ENCODE measurements at regions not wholly inside any gene's neighbourhood (a gene's known extent, or its start where the extent isn't known, plus 50 kb on each side); places are given as distances from the start of the nearest gene placed in this dataset.

DNA sequence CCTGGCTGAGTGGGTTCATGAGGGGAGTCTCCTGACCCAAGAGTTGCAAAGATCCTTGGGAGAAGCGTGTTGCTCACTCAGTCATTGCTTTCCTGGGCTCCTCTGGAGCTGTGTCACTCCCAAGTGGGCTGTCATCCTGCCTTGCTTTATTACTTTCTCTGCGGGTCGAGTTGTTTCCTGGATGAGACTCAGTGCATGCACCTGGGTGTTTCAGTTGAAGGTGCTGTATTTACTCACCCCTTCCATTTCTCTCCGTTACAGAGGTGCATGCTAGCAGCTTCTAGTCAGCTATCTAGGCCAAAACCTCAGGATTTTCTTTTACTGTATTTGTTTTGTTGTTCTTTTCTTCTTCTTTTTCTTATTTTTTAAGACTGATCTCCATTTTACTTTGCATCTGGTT is 785.5 kb upstream of the EDIL3 start:
- no peak for ATAC-seq
- Histone ChIP-seq H3K27ac (ENCODE audit: low read length) (no peak overlapping the region), H3K36me3 (ENCODE audit: control insufficient read depth, insufficient read depth, low read length) (no peaks in the 10 kb centered on the region), H3K4me1 (ENCODE audit: control insufficient read depth, insufficient read depth, low read length) (no peaks in the 10 kb centered on the region), H3K9me3 (ENCODE audit: control insufficient read depth, insufficient read depth, low read length) (peaks cover 18% of the 10 kb centered on the region), H3K4me3 (ENCODE audit: low read length) (no peak overlapping the region), H3K27me3 (ENCODE audit: control insufficient read depth, insufficient read depth, low read length) (no peaks in the 10 kb centered on the region)
- no peak overlapping the region for H3K27ac Mint-ChIP-seq
- intact Hi-C loops (cut with micrococcal nuclease): no loop called here
- no peaks in the 10 kb centered on the region for H3K4me1 Mint-ChIP-seq
- H3K36me3 Mint-ChIP-seq: no peaks in the 10 kb centered on the region
- H3K9me3 Mint-ChIP-seq: peaks cover 7 to 10% of the 10 kb centered on the region in 2 donors
- no peaks in the 10 kb centered on the region for H3K27me3 Mint-ChIP-seq (ENCODE audit: low read depth in 2 of 2)
- no peak for DNase-seq
- WGBS (ENCODE audit: insufficient coverage): 74% methylated on average over 4 of the region's 4 CpGs
- TF ChIP-seq, protein P1, sequence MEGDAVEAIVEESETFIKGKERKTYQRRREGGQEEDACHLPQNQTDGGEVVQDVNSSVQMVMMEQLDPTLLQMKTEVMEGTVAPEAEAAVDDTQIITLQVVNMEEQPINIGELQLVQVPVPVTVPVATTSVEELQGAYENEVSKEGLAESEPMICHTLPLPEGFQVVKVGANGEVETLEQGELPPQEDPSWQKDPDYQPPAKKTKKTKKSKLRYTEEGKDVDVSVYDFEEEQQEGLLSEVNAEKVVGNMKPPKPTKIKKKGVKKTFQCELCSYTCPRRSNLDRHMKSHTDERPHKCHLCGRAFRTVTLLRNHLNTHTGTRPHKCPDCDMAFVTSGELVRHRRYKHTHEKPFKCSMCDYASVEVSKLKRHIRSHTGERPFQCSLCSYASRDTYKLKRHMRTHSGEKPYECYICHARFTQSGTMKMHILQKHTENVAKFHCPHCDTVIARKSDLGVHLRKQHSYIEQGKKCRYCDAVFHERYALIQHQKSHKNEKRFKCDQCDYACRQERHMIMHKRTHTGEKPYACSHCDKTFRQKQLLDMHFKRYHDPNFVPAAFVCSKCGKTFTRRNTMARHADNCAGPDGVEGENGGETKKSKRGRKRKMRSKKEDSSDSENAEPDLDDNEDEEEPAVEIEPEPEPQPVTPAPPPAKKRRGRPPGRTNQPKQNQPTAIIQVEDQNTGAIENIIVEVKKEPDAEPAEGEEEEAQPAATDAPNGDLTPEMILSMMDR (IDR thresholded peaks at IDR 0.05): no peak
- H3K4me3 Mint-ChIP-seq: no peak overlapping the region

DNA sequence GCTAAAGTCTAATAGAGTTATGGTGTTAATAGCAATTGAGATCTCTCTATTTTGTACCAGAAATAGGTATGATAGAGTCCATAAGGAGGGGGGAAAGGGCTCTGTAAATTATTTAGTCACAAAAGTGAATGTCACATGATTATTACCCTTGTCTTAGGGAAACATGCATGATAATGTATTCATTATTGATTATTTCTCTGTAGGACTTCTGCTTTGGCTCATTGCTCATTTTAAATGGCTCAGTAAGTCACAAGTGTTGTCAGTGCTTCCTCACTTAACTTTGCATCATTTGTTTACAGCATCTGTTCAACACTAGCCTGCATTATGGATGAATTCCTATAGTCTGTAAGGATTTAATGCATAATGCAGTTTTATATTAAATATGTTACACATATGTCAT is 788.8 kb upstream of the EDIL3 start:
- ATAC-seq: no peak
- intact Hi-C loops (cut with micrococcal nuclease): no loop called here
- Mint-ChIP-seq H3K9me3 (peaks cover 0 to 7% of the 10 kb centered on the region in 2 donors), H3K4me3 (no peak overlapping the region), H3K36me3 (no peaks in the 10 kb centered on the region), H3K27ac (no peak overlapping the region), H3K4me1 (no peaks in the 10 kb centered on the region), H3K27me3 (ENCODE audit: low read depth in 2 of 2) (no peaks in the 10 kb centered on the region)
- Histone ChIP-seq H3K27me3 (ENCODE audit: control insufficient read depth, insufficient read depth, low read length) (no peaks in the 10 kb centered on the region), H3K4me3 (ENCODE audit: low read length) (no peak overlapping the region), H3K9me3 (ENCODE audit: control insufficient read depth, insufficient read depth, low read length) (peaks cover 5% of the 10 kb centered on the region), H3K36me3 (ENCODE audit: control insufficient read depth, insufficient read depth, low read length) (no peaks in the 10 kb centered on the region), H3K4me1 (ENCODE audit: control insufficient read depth, insufficient read depth, low read length) (no peaks in the 10 kb centered on the region), H3K27ac (ENCODE audit: low read length) (no peak overlapping the region)
- no peak for DNase-seq
- TF ChIP-seq, protein P1 (IDR thresholded peaks at IDR 0.05): no peak

DNA sequence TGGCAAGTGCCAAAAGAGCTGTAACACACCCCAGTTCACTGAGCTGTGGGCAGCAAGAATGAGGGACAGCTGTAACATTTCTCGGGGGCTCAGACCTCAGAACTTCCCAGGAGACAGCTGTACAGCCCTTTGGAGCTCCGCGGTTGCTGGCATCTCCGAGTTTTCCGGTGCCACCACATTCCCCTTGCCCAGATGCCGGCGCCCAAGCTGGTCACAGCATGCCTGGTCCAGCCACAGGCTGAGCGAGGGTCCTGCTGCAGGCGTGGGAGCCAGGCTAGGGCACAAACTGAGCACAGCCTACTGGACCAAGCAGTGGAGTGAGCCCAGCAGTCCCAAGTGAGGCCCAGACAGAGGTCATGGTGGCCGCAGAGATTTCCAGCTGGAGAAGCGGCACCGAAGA is 797.7 kb upstream of the EDIL3 start:
- Histone ChIP-seq H3K27me3 (ENCODE audit: control insufficient read depth, insufficient read depth, low read length) (no peaks in the 10 kb centered on the region), H3K27ac (ENCODE audit: low read length) (no peak overlapping the region), H3K4me3 (ENCODE audit: low read length) (no peak overlapping the region), H3K36me3 (ENCODE audit: control insufficient read depth, insufficient read depth, low read length) (no peaks in the 10 kb centered on the region), H3K4me1 (ENCODE audit: control insufficient read depth, insufficient read depth, low read length) (no peaks in the 10 kb centered on the region), H3K9me3 (ENCODE audit: control insufficient read depth, insufficient read depth, low read length) (peaks cover 8% of the 10 kb centered on the region)
- Mint-ChIP-seq H3K27me3 (ENCODE audit: low read depth in 2 of 2) (no peaks in the 10 kb centered on the region), H3K36me3 (no peaks in the 10 kb centered on the region), H3K4me1 (no peaks in the 10 kb centered on the region), H3K9me3 (peaks cover 13% of the 10 kb centered on the region in 2 donors), H3K27ac (no peak overlapping the region), H3K4me3 (no peak overlapping the region)
- DNase-seq (no peak), ATAC-seq (no peak)
- 90% methylated on average over 10 of the region's 12 CpGs for WGBS (ENCODE audit: insufficient coverage)
- intact Hi-C loops (cut with micrococcal nuclease): no loop called here
- TF ChIP-seq, protein P1 (IDR thresholded peaks at IDR 0.05): no peak

DNA sequence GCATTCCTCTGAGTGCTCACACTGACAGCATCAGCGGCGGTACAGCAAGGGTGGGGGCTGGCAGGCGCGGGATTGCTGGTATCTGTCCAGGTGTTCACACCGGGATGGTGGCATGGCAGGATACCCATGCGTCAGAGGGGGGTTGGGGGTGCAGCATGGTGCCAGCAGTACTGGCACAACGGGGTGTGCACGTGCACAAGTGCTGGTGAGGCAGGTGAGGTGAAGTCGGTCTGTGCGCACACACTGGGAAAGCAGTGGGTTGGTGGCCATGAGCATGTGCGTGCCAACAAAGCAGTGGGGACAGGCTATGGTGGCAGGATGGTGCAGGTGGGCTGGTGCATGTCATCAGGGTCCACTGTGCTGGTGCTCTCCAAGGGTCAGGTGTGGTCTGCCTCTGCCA is 819.6 kb upstream of the EDIL3 start:
- Mint-ChIP-seq H3K9me3 (peaks cover 21% of the 10 kb centered on the region in 2 donors), H3K4me1 (no peaks in the 10 kb centered on the region), H3K36me3 (no peaks in the 10 kb centered on the region), H3K4me3 (no peak overlapping the region), H3K27ac (no peak overlapping the region), H3K27me3 (ENCODE audit: low read depth in 2 of 2) (no peaks in the 10 kb centered on the region)
- no peak overlapping the region for H3K27ac ChIP-seq (ENCODE audit: low read length)
- ATAC-seq: no peak
- no peaks in the 10 kb centered on the region for H3K4me1 ChIP-seq (ENCODE audit: control insufficient read depth, insufficient read depth, low read length)
- no peaks in the 10 kb centered on the region for H3K36me3 ChIP-seq (ENCODE audit: control insufficient read depth, insufficient read depth, low read length)
- intact Hi-C loops (cut with micrococcal nuclease): no loop called here
- peaks cover 15% of the 10 kb centered on the region for H3K9me3 ChIP-seq (ENCODE audit: control insufficient read depth, insufficient read depth, low read length)
- 92% methylated on average over 10 of the region's 11 CpGs for WGBS (ENCODE audit: insufficient coverage)
- H3K4me3 ChIP-seq (ENCODE audit: low read length): no peak overlapping the region
- TF ChIP-seq, protein P1 (IDR thresholded peaks at IDR 0.05): no peak
- DNase-seq: no peak
- H3K27me3 ChIP-seq (ENCODE audit: control insufficient read depth, insufficient read depth, low read length): no peaks in the 10 kb centered on the region

Measured in natural killer cell (primary cell).